Liver (tissue), 8 donors: ENCODE measurements at regions not wholly inside any gene's neighbourhood (a gene's known extent, or its start where the extent isn't known, plus 50 kb on each side); places are given as distances from the start of the nearest gene placed in this dataset.

ENCODE experiments used
- DNase-seq: peaks from one replicate; pipeline ENCODE4 v3.0.0-alpha.2; 2017; ENCODE audit warnings: low spot score
- H3K27ac ChIP-seq, 2 donors: one replicate each; pipeline ENCODE4 v1.7.0; 2013; ENCODE audit warnings: inconsistent platforms in 2 of 2, low read length in 2 of 2, control low read depth in 1 of 2, low read depth in 1 of 2, mild to moderate bottlenecking in 1 of 2
- H3K27me3 ChIP-seq, 4 donors: one replicate each; pipeline versions ENCODE4 v1.6.1 to v1.7.0; 2013; ENCODE audit warnings: low read length in 3 of 4, inconsistent platforms in 1 of 4, mild to moderate bottlenecking in 1 of 4, moderate library complexity in 1 of 4; ENCODE audit not compliant: control insufficient read depth in 4 of 4, insufficient read depth in 4 of 4
- H3K36me3 ChIP-seq, 4 donors: one replicate each; pipeline versions ENCODE4 v1.6.1 to v1.7.0; 2013; ENCODE audit warnings: low read length in 3 of 4, mild to moderate bottlenecking in 3 of 4, low read depth in 1 of 4, moderate library complexity in 1 of 4; ENCODE audit not compliant: control insufficient read depth in 4 of 4, insufficient read depth in 3 of 4
- H3K4me1 ChIP-seq, 4 donors: one replicate each; pipeline versions ENCODE4 v1.6.1 to v1.7.0; 2013; ENCODE audit warnings: low read length in 3 of 4, mild to moderate bottlenecking in 3 of 4, moderate library complexity in 1 of 4; ENCODE audit not compliant: control insufficient read depth in 4 of 4, insufficient read depth in 4 of 4
- H3K4me3 ChIP-seq, 3 donors: one replicate each; pipeline versions ENCODE4 v1.6.1 to v1.7.0; 2013; ENCODE audit warnings: low read length in 3 of 3, control low read depth in 1 of 3, low read depth in 1 of 3, mild to moderate bottlenecking in 1 of 3
- H3K9ac ChIP-seq, 2 donors: one replicate each; pipeline ENCODE4 v1.7.0; 2013; ENCODE audit warnings: low read length in 2 of 2, mild to moderate bottlenecking in 2 of 2, moderate library complexity in 2 of 2, control low read depth in 1 of 2, low read depth in 1 of 2
- H3K9me3 ChIP-seq, 4 donors: one replicate each; pipeline versions ENCODE4 v1.6.1 to v1.7.0; 2013; ENCODE audit warnings: low read length in 3 of 4; ENCODE audit not compliant: control insufficient read depth in 4 of 4
- EGR1 ChIP-seq, 2 donors: IDR thresholded peaks; 2 replicates each; pipeline ENCODE4 v1.6.1; 2016 to 2018; ENCODE audit warnings: antibody characterized with exemption in 2 of 2, low read depth in 2 of 2
- FOXA1 ChIP-seq: IDR thresholded peaks from 2 replicates; pipeline ENCODE4 v1.6.1; 2016; ENCODE audit warnings: antibody characterized with exemption
- FOXA2 ChIP-seq: IDR thresholded peaks from 2 replicates; pipeline ENCODE4 v1.6.1; 2016; ENCODE audit warnings: antibody characterized with exemption
- GABPA ChIP-seq, 2 donors: IDR thresholded peaks in 1 of 2; conservative IDR thresholded peaks in 1 of 2; 2 replicates each; pipeline ENCODE4 v1.6.1; 2016; ENCODE audit warnings: antibody characterized with exemption in 2 of 2, mild to moderate bottlenecking in 1 of 2, moderate library complexity in 1 of 2
- HNF4A ChIP-seq, 2 donors: conservative IDR thresholded peaks; 2 replicates each; pipeline ENCODE4 v1.6.1; 2016; ENCODE audit warnings: antibody characterized with exemption in 2 of 2, mild to moderate bottlenecking in 2 of 2
- HNF4G ChIP-seq: IDR thresholded peaks from 2 replicates; pipeline ENCODE4 v1.6.1; 2016; ENCODE audit warnings: antibody characterized with exemption
- JUND ChIP-seq, 2 donors: IDR thresholded peaks; 2 replicates each; pipeline ENCODE4 v1.6.1; 2016; ENCODE audit warnings: antibody characterized with exemption in 2 of 2
- NR2F2 ChIP-seq: IDR thresholded peaks from 2 replicates; pipeline ENCODE4 v1.6.1; 2016; ENCODE audit warnings: antibody characterized with exemption
- RAD21 ChIP-seq, 2 donors: IDR thresholded peaks; 2 replicates each; pipeline ENCODE4 v1.6.1; 2016; ENCODE audit warnings: antibody characterized with exemption in 2 of 2, mild to moderate bottlenecking in 2 of 2
- RXRA ChIP-seq, 2 donors: IDR thresholded peaks; 2 replicates each; pipeline ENCODE4 v1.6.1; 2017 to 2018; ENCODE audit warnings: antibody characterized with exemption in 2 of 2, mild to moderate bottlenecking in 1 of 2
- SP1 ChIP-seq: IDR thresholded peaks from 2 replicates; pipeline ENCODE4 v1.6.1; 2018; ENCODE audit warnings: antibody characterized with exemption, mild to moderate bottlenecking
- TAF1 ChIP-seq: conservative IDR thresholded peaks from 2 replicates; pipeline ENCODE4 v1.6.1; 2016; ENCODE audit warnings: antibody characterized with exemption, mild to moderate bottlenecking
- YY1 ChIP-seq: IDR thresholded peaks from 2 replicates; pipeline ENCODE4 v1.6.1; 2016; ENCODE audit warnings: antibody characterized with exemption, mild to moderate bottlenecking
- WGBS: extraction: QIAGEN DNeasy Blood & Tissue Kit; methylation state at CpG from one replicate; pipeline ENCODE4 v1.1.7; 2013; 5-methylcytosine and 5-hydroxymethylcytosine counted together
- TF ChIP-seq, protein P1 (sequence below): IDR thresholded peaks from 2 replicates; pipeline ENCODE4 v1.6.1; 2016; ENCODE audit warnings: antibody characterized with exemption
- TF ChIP-seq, protein P2 (sequence below): IDR thresholded peaks from 2 replicates; pipeline ENCODE4 v1.6.1; 2016; ENCODE audit warnings: antibody characterized with exemption, mild to moderate bottlenecking
- TF ChIP-seq, protein P3 (sequence below): IDR thresholded peaks from 2 replicates; pipeline ENCODE4 v1.6.1; 2016; ENCODE audit warnings: antibody characterized with exemption
- TF ChIP-seq, protein P4 (sequence below): IDR thresholded peaks from 2 replicates; pipeline ENCODE4 v1.6.1; 2016; ENCODE audit warnings: antibody characterized with exemption
- TF ChIP-seq, protein P5 (sequence below): fragments of 150-350 bp; IDR thresholded peaks from 2 replicates; pipeline ENCODE4 v1.5.1; 2017; ENCODE audit warnings: improper control_type of control experiment, low read depth, low read length; ENCODE audit not compliant: missing input control
- donor health status: healthy.
- donor health status: healthy.
- donor health status: healthy.
- donor health status: healthy.
- donor health status: healthy.

DNA sequence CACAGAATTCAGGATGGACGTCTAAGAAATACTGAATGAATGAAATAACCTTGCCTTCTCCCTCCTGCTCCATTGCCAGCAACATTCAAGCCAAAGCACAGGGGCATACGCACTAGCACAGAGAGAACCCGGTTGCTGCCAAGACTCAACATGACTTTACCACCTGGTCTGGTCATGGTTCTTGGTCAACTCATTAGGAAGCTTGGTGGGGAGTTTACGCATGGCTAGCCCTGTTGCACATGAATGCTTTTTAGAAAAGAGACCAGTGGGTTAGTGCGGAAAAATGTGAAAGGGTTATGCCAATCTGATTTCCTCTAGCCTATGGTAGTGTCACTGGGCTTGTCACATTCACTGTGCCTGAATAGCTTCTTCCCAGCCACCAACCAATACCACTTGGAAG is 187.6 kb upstream of the NEBL start:
- Histone ChIP-seq H3K4me1 (no peaks in the 10 kb centered on the region), H3K36me3 (no peaks in the 10 kb centered on the region), H3K27ac (no peak overlapping the region), H3K9ac (no peak overlapping the region), H3K27me3 (no peaks in the 10 kb centered on the region), H3K4me3 (no peak overlapping the region), H3K9me3 (no peaks in the 10 kb centered on the region)
- DNase-seq, result no peak
- 93% methylated on average over 5 of the region's 5 CpGs for WGBS
- TF ChIP-seq SP1 (no peak), HNF4A (conservative IDR thresholded peaks at IDR 0.05) (no peak), JUND (IDR thresholded peaks at IDR 0.05) (no peak), HNF4G (no peak), EGR1 (IDR thresholded peaks at IDR 0.05; ENCODE audit: low read depth in 2 of 2) (no peak), GABPA (IDR thresholded peaks at IDR 0.05 in 1 of 2, conservative IDR thresholded peaks at IDR 0.05 in 1 of 2) (no peak), TAF1 (no peak), FOXA2 (no peak), RXRA (IDR thresholded peaks at IDR 0.05) (no peak), FOXA1 (no peak)
- TF ChIP-seq, protein P1, sequence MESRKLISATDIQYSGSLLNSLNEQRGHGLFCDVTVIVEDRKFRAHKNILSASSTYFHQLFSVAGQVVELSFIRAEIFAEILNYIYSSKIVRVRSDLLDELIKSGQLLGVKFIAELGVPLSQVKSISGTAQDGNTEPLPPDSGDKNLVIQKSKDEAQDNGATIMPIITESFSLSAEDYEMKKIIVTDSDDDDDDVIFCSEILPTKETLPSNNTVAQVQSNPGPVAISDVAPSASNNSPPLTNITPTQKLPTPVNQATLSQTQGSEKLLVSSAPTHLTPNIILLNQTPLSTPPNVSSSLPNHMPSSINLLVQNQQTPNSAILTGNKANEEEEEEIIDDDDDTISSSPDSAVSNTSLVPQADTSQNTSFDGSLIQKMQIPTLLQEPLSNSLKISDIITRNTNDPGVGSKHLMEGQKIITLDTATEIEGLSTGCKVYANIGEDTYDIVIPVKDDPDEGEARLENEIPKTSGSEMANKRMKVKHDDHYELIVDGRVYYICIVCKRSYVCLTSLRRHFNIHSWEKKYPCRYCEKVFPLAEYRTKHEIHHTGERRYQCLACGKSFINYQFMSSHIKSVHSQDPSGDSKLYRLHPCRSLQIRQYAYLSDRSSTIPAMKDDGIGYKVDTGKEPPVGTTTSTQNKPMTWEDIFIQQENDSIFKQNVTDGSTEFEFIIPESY, result no peak
- TF ChIP-seq, protein P2, sequence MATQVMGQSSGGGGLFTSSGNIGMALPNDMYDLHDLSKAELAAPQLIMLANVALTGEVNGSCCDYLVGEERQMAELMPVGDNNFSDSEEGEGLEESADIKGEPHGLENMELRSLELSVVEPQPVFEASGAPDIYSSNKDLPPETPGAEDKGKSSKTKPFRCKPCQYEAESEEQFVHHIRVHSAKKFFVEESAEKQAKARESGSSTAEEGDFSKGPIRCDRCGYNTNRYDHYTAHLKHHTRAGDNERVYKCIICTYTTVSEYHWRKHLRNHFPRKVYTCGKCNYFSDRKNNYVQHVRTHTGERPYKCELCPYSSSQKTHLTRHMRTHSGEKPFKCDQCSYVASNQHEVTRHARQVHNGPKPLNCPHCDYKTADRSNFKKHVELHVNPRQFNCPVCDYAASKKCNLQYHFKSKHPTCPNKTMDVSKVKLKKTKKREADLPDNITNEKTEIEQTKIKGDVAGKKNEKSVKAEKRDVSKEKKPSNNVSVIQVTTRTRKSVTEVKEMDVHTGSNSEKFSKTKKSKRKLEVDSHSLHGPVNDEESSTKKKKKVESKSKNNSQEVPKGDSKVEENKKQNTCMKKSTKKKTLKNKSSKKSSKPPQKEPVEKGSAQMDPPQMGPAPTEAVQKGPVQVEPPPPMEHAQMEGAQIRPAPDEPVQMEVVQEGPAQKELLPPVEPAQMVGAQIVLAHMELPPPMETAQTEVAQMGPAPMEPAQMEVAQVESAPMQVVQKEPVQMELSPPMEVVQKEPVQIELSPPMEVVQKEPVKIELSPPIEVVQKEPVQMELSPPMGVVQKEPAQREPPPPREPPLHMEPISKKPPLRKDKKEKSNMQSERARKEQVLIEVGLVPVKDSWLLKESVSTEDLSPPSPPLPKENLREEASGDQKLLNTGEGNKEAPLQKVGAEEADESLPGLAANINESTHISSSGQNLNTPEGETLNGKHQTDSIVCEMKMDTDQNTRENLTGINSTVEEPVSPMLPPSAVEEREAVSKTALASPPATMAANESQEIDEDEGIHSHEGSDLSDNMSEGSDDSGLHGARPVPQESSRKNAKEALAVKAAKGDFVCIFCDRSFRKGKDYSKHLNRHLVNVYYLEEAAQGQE, result no peak

DNA sequence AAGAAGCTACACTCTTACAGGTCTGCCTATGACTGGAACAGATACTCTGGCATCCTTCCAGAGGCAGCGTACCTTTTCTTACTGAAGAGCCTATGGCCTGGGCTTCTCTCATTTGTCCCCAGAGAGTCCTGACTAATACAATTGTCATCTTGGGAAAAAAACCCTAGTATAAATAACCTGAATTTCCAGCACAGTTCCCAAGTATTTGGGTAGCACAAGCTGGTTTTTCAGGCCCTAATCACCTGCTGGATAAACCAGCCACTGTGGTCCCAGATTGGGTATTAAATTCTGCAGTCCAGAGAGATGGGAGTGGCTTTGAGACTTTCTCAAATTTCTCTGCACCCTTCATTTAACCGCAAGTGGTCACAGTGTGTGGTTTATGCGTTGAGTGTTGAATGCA is 186.8 kb upstream of the NEBL start:
- H3K27me3 ChIP-seq, result no peaks in the 10 kb centered on the region
- TF ChIP-seq RAD21 (IDR thresholded peaks at IDR 0.05), result no peak
- TF ChIP-seq, protein P2, result no peak
- TF ChIP-seq, protein P1, result no peak
- TF ChIP-seq, protein P3, sequence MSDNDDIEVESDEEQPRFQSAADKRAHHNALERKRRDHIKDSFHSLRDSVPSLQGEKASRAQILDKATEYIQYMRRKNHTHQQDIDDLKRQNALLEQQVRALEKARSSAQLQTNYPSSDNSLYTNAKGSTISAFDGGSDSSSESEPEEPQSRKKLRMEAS, result no peak
- TF ChIP-seq, protein P4, sequence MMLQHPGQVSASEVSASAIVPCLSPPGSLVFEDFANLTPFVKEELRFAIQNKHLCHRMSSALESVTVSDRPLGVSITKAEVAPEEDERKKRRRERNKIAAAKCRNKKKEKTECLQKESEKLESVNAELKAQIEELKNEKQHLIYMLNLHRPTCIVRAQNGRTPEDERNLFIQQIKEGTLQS, result no peak
- TF ChIP-seq GABPA (IDR thresholded peaks at IDR 0.05 in 1 of 2, conservative IDR thresholded peaks at IDR 0.05 in 1 of 2), result no peak
- no peak for TF ChIP-seq TAF1
- no peak for TF ChIP-seq NR2F2
- TF ChIP-seq HNF4G, result no peak
- TF ChIP-seq YY1, result no peak
- TF ChIP-seq, protein P5, sequence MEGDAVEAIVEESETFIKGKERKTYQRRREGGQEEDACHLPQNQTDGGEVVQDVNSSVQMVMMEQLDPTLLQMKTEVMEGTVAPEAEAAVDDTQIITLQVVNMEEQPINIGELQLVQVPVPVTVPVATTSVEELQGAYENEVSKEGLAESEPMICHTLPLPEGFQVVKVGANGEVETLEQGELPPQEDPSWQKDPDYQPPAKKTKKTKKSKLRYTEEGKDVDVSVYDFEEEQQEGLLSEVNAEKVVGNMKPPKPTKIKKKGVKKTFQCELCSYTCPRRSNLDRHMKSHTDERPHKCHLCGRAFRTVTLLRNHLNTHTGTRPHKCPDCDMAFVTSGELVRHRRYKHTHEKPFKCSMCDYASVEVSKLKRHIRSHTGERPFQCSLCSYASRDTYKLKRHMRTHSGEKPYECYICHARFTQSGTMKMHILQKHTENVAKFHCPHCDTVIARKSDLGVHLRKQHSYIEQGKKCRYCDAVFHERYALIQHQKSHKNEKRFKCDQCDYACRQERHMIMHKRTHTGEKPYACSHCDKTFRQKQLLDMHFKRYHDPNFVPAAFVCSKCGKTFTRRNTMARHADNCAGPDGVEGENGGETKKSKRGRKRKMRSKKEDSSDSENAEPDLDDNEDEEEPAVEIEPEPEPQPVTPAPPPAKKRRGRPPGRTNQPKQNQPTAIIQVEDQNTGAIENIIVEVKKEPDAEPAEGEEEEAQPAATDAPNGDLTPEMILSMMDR, result no peak
- H3K9me3 ChIP-seq, result no peaks in the 10 kb centered on the region
- 92% methylated on average over 3 of the region's 3 CpGs for WGBS
- DNase-seq, result no peak
- no peaks in the 10 kb centered on the region for H3K4me1 ChIP-seq
- H3K4me3 ChIP-seq, result no peak overlapping the region
- H3K36me3 ChIP-seq, result no peaks in the 10 kb centered on the region
- no peak overlapping the region for H3K9ac ChIP-seq
- H3K27ac ChIP-seq, result no peak overlapping the region
